ENCODE measurements at regions not wholly inside any gene's neighbourhood (a gene's known extent, or its start where the extent isn't known, plus 50 kb on each side); places are given as distances from the start of the nearest gene placed in this dataset.

DNA sequence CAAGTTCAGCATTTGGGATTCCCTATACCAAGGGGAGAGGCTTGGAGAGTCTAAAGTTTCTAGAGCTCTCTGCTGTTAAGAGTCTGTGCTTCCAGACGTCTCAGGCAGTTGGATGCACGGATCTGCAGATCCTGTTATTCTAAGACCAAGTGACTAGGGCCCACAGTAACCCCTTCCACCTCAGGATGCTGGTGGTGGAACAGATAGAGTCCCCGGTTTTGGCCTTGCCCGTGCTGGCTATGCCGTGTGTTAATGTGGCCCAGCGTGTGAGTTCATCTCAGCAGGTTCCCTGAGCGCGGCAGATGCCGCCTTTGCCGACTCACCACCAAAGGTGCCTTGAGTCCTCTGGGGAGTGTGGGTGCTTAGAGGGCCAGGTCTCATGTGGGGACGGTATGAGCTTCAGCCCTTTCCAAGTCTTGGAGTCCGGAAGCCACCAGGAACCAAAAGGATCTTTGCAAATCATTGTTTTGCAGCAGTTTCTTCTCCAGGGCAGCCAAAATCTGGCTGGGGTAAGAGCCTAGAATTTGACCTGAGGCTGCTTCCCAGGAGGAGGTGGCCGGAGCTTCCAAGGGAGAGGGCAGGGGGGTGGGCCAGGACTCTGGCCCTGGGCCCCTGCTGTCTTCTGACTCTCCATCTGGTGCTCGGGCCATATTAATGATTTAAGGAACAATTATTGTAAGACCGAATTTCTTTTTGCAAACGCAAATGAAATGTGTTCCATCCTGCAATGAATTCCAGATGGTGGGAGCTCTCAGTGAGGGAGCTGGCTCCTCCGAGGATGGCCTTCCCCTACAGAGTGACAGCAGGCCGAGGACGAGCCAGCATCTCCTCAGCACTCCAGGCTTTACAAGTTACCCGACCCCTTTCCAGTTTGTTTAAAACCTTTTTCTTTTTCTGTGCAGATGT lies 205.7 kb downstream of the FOXD2 start:
- H3K4me3 Mint-ChIP-seq (ENCODE audit: unreplicated experiment) = no peak overlapping the region
- H3K36me3 Mint-ChIP-seq (ENCODE audit: low read depth, unreplicated experiment) = peaks cover 3% of the 10 kb centered on the region
- peaks cover 10% of the 10 kb centered on the region for H3K27me3 Mint-ChIP-seq (ENCODE audit: unreplicated experiment)
- TF ChIP-seq CTCF (IDR thresholded peaks at IDR 0.05; ENCODE audit: unreplicated experiment) = no peak
- no peaks in the 10 kb centered on the region for H3K9me3 Mint-ChIP-seq (ENCODE audit: unreplicated experiment)
- H3K4me1 Mint-ChIP-seq (ENCODE audit: unreplicated experiment) = peaks cover 3% of the 10 kb centered on the region
- no peak overlapping the region for H3K27ac Mint-ChIP-seq (ENCODE audit: unreplicated experiment)
- no peak for DNase-seq (ENCODE audit: low spot score)

GRCh38 chr1:47644212-47644573 lies 206.3 kb downstream of the FOXD2 start:
- no peak for TF ChIP-seq CTCF (IDR thresholded peaks at IDR 0.05; ENCODE audit: unreplicated experiment)
- no peaks in the 10 kb centered on the region for H3K9me3 Mint-ChIP-seq (ENCODE audit: unreplicated experiment)
- H3K27me3 Mint-ChIP-seq (ENCODE audit: unreplicated experiment) = peaks cover 10% of the 10 kb centered on the region
- DNase-seq (ENCODE audit: low spot score) = no peak
- H3K36me3 Mint-ChIP-seq (ENCODE audit: low read depth, unreplicated experiment) = peaks cover 3% of the 10 kb centered on the region
- H3K4me1 Mint-ChIP-seq (ENCODE audit: unreplicated experiment) = peaks cover 3% of the 10 kb centered on the region
- no peak overlapping the region for H3K4me3 Mint-ChIP-seq (ENCODE audit: unreplicated experiment)
- H3K27ac Mint-ChIP-seq (ENCODE audit: unreplicated experiment) = no peak overlapping the region

DNA sequence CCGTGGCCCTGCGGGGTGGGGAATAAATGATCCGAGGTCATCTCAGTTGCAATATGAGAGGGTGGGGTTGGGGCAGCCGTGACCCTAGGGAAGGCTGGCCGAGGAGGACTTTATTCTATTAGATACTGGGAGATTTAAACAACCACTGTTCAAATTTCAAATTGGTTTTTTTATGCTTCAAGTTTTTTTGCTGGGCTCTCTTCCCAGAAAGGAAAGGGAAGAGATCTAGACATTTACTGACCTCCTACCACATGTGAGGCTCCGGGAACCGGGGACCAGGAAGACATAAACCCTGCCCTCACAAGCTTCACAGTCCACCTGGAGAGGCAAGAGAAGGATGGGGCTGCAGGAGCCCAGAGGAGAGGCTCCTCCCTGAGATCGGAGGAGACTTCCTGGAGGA lies 207.3 kb downstream of the FOXD2 start:
- H3K4me3 Mint-ChIP-seq (ENCODE audit: unreplicated experiment) = no peak overlapping the region
- no peaks in the 10 kb centered on the region for H3K4me1 Mint-ChIP-seq (ENCODE audit: unreplicated experiment)
- H3K27ac Mint-ChIP-seq (ENCODE audit: unreplicated experiment) = no peak overlapping the region
- H3K36me3 Mint-ChIP-seq (ENCODE audit: low read depth, unreplicated experiment) = peaks cover 3% of the 10 kb centered on the region
- no peaks in the 10 kb centered on the region for H3K9me3 Mint-ChIP-seq (ENCODE audit: unreplicated experiment)
- no peak for DNase-seq (ENCODE audit: low spot score)
- TF ChIP-seq CTCF (IDR thresholded peaks at IDR 0.05; ENCODE audit: unreplicated experiment) = no peak
- H3K27me3 Mint-ChIP-seq (ENCODE audit: unreplicated experiment) = peaks cover 8% of the 10 kb centered on the region

DNA sequence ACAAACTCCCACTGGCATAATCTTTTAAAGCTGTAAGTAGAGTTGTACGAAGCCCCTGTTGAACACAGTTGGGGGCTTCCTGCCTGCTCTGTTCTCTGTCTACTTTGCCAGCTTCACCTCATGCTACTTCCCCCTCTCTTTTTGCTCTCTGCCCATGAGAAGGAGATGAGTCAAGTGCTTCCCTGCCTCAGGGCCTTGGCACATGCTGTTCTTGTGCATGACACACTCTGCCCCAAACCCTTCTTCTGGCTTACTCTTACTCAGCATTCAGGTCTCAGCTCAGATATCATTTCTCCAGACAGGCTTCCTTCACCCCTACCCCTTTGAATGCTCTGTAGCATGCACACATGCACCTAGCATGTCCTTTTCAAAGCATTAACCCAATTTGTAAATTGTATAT lies 208.8 kb downstream of the FOXD2 start:
- Mint-ChIP-seq H3K4me3 (ENCODE audit: unreplicated experiment) (no peak overlapping the region), H3K9me3 (ENCODE audit: unreplicated experiment) (no peaks in the 10 kb centered on the region), H3K36me3 (ENCODE audit: low read depth, unreplicated experiment) (no peaks in the 10 kb centered on the region), H3K27ac (ENCODE audit: unreplicated experiment) (no peak overlapping the region), H3K4me1 (ENCODE audit: unreplicated experiment) (no peaks in the 10 kb centered on the region), H3K27me3 (ENCODE audit: unreplicated experiment) (peaks cover 7% of the 10 kb centered on the region)
- TF ChIP-seq CTCF (IDR thresholded peaks at IDR 0.05; ENCODE audit: unreplicated experiment) = no peak
- DNase-seq (ENCODE audit: low spot score) = no peak

GRCh38 chr1:47647327-47647845 lies 209.5 kb downstream of the FOXD2 start:
- no peak for TF ChIP-seq CTCF (IDR thresholded peaks at IDR 0.05; ENCODE audit: unreplicated experiment)
- H3K9me3 Mint-ChIP-seq (ENCODE audit: unreplicated experiment) = no peaks in the 10 kb centered on the region
- no peak overlapping the region for H3K4me3 Mint-ChIP-seq (ENCODE audit: unreplicated experiment)
- H3K4me1 Mint-ChIP-seq (ENCODE audit: unreplicated experiment) = peaks cover 2% of the 10 kb centered on the region
- DNase-seq (ENCODE audit: low spot score) = no peak
- H3K27ac Mint-ChIP-seq (ENCODE audit: unreplicated experiment) = no peak overlapping the region
- peaks cover 7% of the 10 kb centered on the region for H3K27me3 Mint-ChIP-seq (ENCODE audit: unreplicated experiment)
- no peaks in the 10 kb centered on the region for H3K36me3 Mint-ChIP-seq (ENCODE audit: low read depth, unreplicated experiment)
